Sigmoid colon (tissue), 4 donors: ENCODE measurements at regions not wholly inside any gene's neighbourhood (a gene's known extent, or its start where the extent isn't known, plus 50 kb on each side); places are given as distances from the start of the nearest gene placed in this dataset.

Experiments
- CTCF ChIP-seq, 4 experiments: fragments of 450-650 bp in 3 of 4; fragments of 200-600 bp in 1 of 4; IDR thresholded peaks; one replicate each; pipeline ENCODE4 v1.5.1; 2016 to 2019; ENCODE audit warnings: antibody characterized with exemption in 4 of 4, mild to moderate bottlenecking in 3 of 4, moderate library complexity in 2 of 4
- EP300 ChIP-seq, 4 donors: sonication (generic); formaldehyde crosslinking; IDR thresholded peaks; one replicate each; pipeline ENCODE4 v1.6.1; 2017; ENCODE audit warnings: antibody characterized with exemption in 4 of 4

- no peak for TF ChIP-seq CTCF (IDR thresholded peaks at IDR 0.05)
- no peak for TF ChIP-seq EP300 (IDR thresholded peaks at IDR 0.05)
These were observed 214.9 kb upstream of the C2CD4B start for GRCh38 chr15:62380011-62380410.
